Fibroblast of lung (primary cell): ENCODE measurements at regions not wholly inside any gene's neighbourhood (a gene's known extent, or its start where the extent isn't known, plus 50 kb on each side); places are given as distances from the start of the nearest gene placed in this dataset.

ENCODE experiments used
- DNase-seq, 2 donors: peaks; one replicate each; pipeline versions ENCODE4 v3.0.0 to v3.0.0-alpha.2; 2010; ENCODE audit warnings: low read depth in 2 of 2
- H2AFZ ChIP-seq: 2 replicates; pipeline ENCODE4 v1.5.1; 2012; ENCODE audit warnings: low read length, control low read depth, inconsistent platforms
- H3K27ac ChIP-seq: 2 replicates; pipeline ENCODE4 v1.5.1; 2011; ENCODE audit warnings: low read length, control low read depth; ENCODE audit not compliant: insufficient read depth
- H3K27me3 ChIP-seq: 2 replicates; pipeline ENCODE4 v1.5.1; 2011; ENCODE audit warnings: mild to moderate bottlenecking, low read length; ENCODE audit not compliant: control insufficient read depth, insufficient read depth
- H3K36me3 ChIP-seq: 2 replicates; pipeline ENCODE4 v1.5.1; 2011; ENCODE audit warnings: low read length; ENCODE audit not compliant: control insufficient read depth, insufficient read depth
- H3K4me1 ChIP-seq: 2 replicates; pipeline ENCODE4 v1.5.1; 2011; ENCODE audit warnings: low read length; ENCODE audit not compliant: control insufficient read depth, insufficient read depth; ENCODE audit errors: extremely low read depth
- H3K4me2 ChIP-seq: 2 replicates; pipeline ENCODE4 v1.5.1; 2011; ENCODE audit warnings: low read length, control low read depth; ENCODE audit not compliant: insufficient read depth; ENCODE audit errors: extremely low read depth
- H3K4me3 ChIP-seq, 4 experiments: fragments of 200-600 bp in 1 of 4; sonication (generic) in 1 of 4; replicated peaks in 1 of 4; 2 replicates each; pipeline ENCODE4 v1.5.1; 2011 to 2016; ENCODE audit warnings: low read length in 4 of 4, low read depth in 3 of 4, mild to moderate bottlenecking in 3 of 4, control low read depth in 2 of 4, inconsistent platforms in 1 of 4, mixed read lengths in 1 of 4; ENCODE audit not compliant: insufficient read depth in 1 of 4; ENCODE audit errors: control extremely low read depth in 1 of 4
- H3K79me2 ChIP-seq: 2 replicates; pipeline ENCODE4 v1.5.1; 2012; ENCODE audit warnings: mild to moderate bottlenecking, low read length, inconsistent platforms; ENCODE audit not compliant: control insufficient read depth, insufficient read depth
- H3K9ac ChIP-seq: 2 replicates; pipeline ENCODE4 v1.5.1; 2011; ENCODE audit warnings: mild to moderate bottlenecking, low read length, control low read depth; ENCODE audit not compliant: insufficient read depth
- H3K9me3 ChIP-seq: 2 replicates; pipeline ENCODE4 v1.5.1; 2012; ENCODE audit warnings: low read depth, low read length; ENCODE audit not compliant: control insufficient read depth, insufficient read depth
- H4K20me1 ChIP-seq: 2 replicates; pipeline ENCODE4 v1.5.1; 2011; ENCODE audit warnings: low read length; ENCODE audit not compliant: control insufficient read depth, insufficient read depth; ENCODE audit errors: extremely low read depth
- CTCF ChIP-seq, 2 donors: IDR thresholded peaks in 1 of 2; conservative IDR thresholded peaks in 1 of 2; 1 replicate in 1 of 2; 2 replicates in 1 of 2; pipeline ENCODE4 v1.5.1; 2011 to 2012; ENCODE audit warnings: low read length in 2 of 2, control low read depth in 1 of 2, inconsistent platforms in 1 of 2, low read depth in 1 of 2, mild to moderate bottlenecking in 1 of 2
- EZH2 ChIP-seq: IDR thresholded peaks from 2 replicates; pipeline ENCODE4 v1.5.1; 2012; ENCODE audit warnings: low read length, control low read depth, mild to moderate bottlenecking; ENCODE audit errors: missing control alignments

GRCh38 chr17:79508291-79508716, 102.5 kb downstream of the RBFOX3 start:
- no peak overlapping the region for H3K4me2 ChIP-seq
- H4K20me1 ChIP-seq, result no peaks in the 10 kb centered on the region
- H3K4me3 ChIP-seq, result no peak overlapping the region
- H3K79me2 ChIP-seq, result no peaks in the 10 kb centered on the region
- H3K27me3 ChIP-seq, result no peaks in the 10 kb centered on the region
- H3K9ac ChIP-seq, result no peak overlapping the region
- H3K4me1 ChIP-seq, result no peaks in the 10 kb centered on the region
- no peaks in the 10 kb centered on the region for H3K36me3 ChIP-seq
- TF ChIP-seq EZH2 (no peak), CTCF (conservative IDR thresholded peaks at IDR 0.05 in 1 of 2, IDR thresholded peaks at IDR 0.05 in 1 of 2; ENCODE audit: low read depth in 1 of 2, low read length in 2 of 2) (no peak)
- H3K27ac ChIP-seq, result no peak overlapping the region
- H3K9me3 ChIP-seq, result no peaks in the 10 kb centered on the region
- no peak for DNase-seq
- no peak overlapping the region for H2AFZ ChIP-seq

- Histone ChIP-seq H2AFZ (no peak overlapping the region), H3K9me3 (no peaks in the 10 kb centered on the region), H3K79me2 (no peaks in the 10 kb centered on the region), H3K4me1 (no peaks in the 10 kb centered on the region), H3K27ac (no peak overlapping the region), H3K4me2 (no peak overlapping the region), H3K36me3 (no peaks in the 10 kb centered on the region), H3K27me3 (no peaks in the 10 kb centered on the region), H3K9ac (no peak overlapping the region), H4K20me1 (no peaks in the 10 kb centered on the region), H3K4me3 (no peak overlapping the region)
- TF ChIP-seq CTCF (conservative IDR thresholded peaks at IDR 0.05 in 1 of 2, IDR thresholded peaks at IDR 0.05 in 1 of 2; ENCODE audit: low read depth in 1 of 2, low read length in 2 of 2), result no peak
- TF ChIP-seq EZH2, result no peak
- no peak for DNase-seq
Measured at GRCh38 chr17:79506955-79507354, 103.9 kb downstream of the RBFOX3 start.

GRCh38 chr17:79506150-79506870, 104.5 kb downstream of the RBFOX3 start:
- Histone ChIP-seq H3K27me3 (no peaks in the 10 kb centered on the region), H3K27ac (no peak overlapping the region), H3K79me2 (no peaks in the 10 kb centered on the region), H3K9ac (no peak overlapping the region), H3K9me3 (no peaks in the 10 kb centered on the region), H3K4me3 (no peak overlapping the region), H2AFZ (no peak overlapping the region), H3K4me1 (no peaks in the 10 kb centered on the region), H3K4me2 (no peak overlapping the region), H3K36me3 (no peaks in the 10 kb centered on the region), H4K20me1 (no peaks in the 10 kb centered on the region)
- no peak for DNase-seq
- TF ChIP-seq EZH2, result no peak
